Left ventricle myocardium inferior (tissue), 1 donor: ENCODE measurements at regions not wholly inside any gene's neighbourhood (a gene's known extent, or its start where the extent isn't known, plus 50 kb on each side); places are given as distances from the start of the nearest gene placed in this dataset.

Experiments used
- DNase-seq: peaks from one replicate; pipeline ENCODE4 v3.0.0-alpha.2; 2020
- H3K27ac ChIP-seq: fragments of 200-600 bp; replicated peaks from 2 replicates; pipeline ENCODE4 v1.8.0; 2021
- H3K27me3 ChIP-seq: fragments of 200-600 bp; 2 replicates; pipeline ENCODE4 v1.8.0; 2021; ENCODE audit warnings: low read depth
- H3K36me3 ChIP-seq: fragments of 200-600 bp; 2 replicates; pipeline ENCODE4 v1.8.0; 2021
- H3K4me1 ChIP-seq: fragments of 200-600 bp; 2 replicates; pipeline ENCODE4 v1.8.0; 2021
- H3K4me3 ChIP-seq: fragments of 200-600 bp; 2 replicates; pipeline ENCODE4 v1.8.0; 2021; ENCODE audit warnings: mild to moderate bottlenecking, moderate library complexity
- H3K9me3 ChIP-seq: fragments of 200-600 bp; replicated peaks from 2 replicates; pipeline ENCODE4 v1.8.0; 2021
- intact Hi-C: fragments of 100-400 bp; cut with micrococcal nuclease; formaldehyde crosslinking; loops from one replicate; pipeline ENCODE4 v1.11.0; 2022
- TF ChIP-seq, protein P1 (sequence below): fragments of 200-600 bp; IDR thresholded peaks from 2 replicates; pipeline ENCODE4 v1.8.0; 2021; ENCODE audit warnings: antibody characterized with exemption, mild to moderate bottlenecking, borderline replicate concordance
- donor health status: DM: no; HTN: yes; CAD: no; lungs with severe emphysema.

DNA sequence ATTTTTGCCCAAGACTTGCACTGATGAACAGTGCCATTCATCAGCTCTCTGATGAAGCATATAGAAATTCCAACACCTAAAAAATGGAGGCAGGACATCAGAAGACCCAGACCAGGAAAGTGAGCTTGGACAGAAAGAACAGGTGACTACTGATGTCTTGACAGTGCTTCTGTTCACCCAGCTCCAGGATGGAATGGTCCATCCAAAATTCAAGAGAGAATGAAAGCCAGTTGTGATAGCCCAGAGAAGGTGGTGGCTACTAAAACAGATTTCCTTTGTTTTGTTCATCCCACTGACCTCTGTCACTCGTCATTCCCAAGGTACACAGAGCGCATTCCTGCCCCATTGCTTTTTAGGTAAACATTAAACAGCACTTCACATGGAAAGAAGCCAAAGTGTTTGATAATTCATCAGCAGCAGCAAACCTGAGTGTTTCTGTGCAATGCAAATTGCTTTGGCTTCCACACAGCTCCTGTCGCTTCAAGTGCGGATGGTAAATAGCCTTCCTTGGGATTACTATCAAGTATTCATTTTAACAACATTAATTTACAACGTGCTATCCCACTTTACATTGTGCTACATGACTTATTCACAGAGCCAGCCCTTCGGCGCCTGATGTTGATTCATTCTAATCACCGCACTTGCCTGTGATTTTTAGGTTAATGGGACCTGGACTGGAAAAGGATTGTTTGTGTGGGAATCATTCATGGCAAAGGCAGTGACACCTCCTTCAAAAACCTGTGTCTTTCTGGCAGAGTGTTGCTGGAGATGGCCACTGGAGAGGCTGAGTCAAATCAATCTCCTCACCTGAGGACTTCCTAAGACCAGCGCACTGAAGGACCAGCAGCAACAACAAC is 65.1 kb upstream of the TOX3 start:
- Histone ChIP-seq H3K36me3 (no peaks in the 10 kb centered on the region), H3K27ac (no peak overlapping the region), H3K9me3 (no peaks in the 10 kb centered on the region), H3K27me3 (no peaks in the 10 kb centered on the region), H3K4me3 (no peak overlapping the region), H3K4me1 (no peaks in the 10 kb centered on the region)
- intact Hi-C loops: no loop called here
- TF ChIP-seq, protein P1, sequence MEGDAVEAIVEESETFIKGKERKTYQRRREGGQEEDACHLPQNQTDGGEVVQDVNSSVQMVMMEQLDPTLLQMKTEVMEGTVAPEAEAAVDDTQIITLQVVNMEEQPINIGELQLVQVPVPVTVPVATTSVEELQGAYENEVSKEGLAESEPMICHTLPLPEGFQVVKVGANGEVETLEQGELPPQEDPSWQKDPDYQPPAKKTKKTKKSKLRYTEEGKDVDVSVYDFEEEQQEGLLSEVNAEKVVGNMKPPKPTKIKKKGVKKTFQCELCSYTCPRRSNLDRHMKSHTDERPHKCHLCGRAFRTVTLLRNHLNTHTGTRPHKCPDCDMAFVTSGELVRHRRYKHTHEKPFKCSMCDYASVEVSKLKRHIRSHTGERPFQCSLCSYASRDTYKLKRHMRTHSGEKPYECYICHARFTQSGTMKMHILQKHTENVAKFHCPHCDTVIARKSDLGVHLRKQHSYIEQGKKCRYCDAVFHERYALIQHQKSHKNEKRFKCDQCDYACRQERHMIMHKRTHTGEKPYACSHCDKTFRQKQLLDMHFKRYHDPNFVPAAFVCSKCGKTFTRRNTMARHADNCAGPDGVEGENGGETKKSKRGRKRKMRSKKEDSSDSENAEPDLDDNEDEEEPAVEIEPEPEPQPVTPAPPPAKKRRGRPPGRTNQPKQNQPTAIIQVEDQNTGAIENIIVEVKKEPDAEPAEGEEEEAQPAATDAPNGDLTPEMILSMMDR: no peak
- DNase-seq: no peak

DNA sequence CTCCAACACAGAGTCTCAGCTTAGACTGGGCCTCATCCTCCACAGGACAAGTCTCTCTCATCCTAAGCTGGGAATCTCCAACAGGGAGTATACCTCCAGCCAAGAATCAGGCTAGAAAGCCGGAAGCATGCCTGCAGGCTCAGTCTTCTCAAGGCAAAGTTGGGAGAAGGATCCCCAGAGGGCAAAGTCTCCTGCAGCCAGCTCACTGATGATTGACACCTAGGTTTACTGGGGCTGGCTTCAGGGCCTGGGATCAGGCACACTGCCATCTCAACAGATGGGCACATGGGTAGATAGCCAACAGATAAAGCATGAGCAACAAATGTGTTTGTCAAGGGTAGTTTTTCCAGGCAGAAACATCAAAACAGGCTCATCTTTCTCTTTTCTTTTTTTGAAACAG is 56.1 kb upstream of the TOX3 start:
- TF ChIP-seq, protein P1: no peak
- Histone ChIP-seq H3K4me3 (no peak overlapping the region), H3K36me3 (no peaks in the 10 kb centered on the region), H3K4me1 (no peaks in the 10 kb centered on the region), H3K9me3 (no peaks in the 10 kb centered on the region), H3K27me3 (peaks cover 6% of the 10 kb centered on the region), H3K27ac (no peak overlapping the region)
- no peak for DNase-seq
- intact Hi-C loops: no loop called here

DNA sequence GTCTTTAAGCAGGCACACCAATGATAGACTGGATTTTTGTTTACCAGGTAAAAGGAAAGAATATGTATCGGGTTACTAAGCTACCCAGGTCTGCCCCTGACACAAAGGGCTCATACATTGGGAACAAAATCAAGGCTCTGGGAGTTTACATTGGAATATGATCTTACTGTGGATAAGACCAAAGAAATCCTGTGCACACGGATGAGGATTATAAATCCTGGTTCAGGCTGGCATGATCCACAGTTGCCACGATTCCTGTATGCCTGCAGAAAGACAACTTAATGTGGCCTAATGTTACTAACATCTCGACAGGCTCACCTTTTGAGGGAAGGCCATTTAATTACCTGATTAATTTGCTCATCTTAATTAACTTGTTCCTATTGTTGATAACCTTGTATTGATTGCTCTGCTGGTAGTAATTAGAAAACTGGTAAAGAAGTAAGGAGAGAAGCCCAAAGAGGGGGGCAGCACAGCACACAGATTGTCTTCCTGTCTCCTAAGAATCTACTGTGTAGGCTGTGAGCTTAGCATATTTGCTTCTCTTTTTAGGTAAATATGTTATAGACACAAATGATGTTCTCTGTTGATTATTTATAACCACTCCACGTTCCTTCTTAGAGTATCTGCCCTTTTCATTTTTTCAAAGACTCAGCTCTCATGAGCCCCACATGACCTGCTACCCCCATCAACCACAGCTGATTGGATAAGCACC is 51.0 kb upstream of the TOX3 start:
- Histone ChIP-seq H3K4me3 (no peak overlapping the region), H3K4me1 (no peaks in the 10 kb centered on the region), H3K27me3 (no peaks in the 10 kb centered on the region), H3K9me3 (no peaks in the 10 kb centered on the region), H3K27ac (no peak overlapping the region), H3K36me3 (no peaks in the 10 kb centered on the region)
- no peak for DNase-seq
- TF ChIP-seq, protein P1: no peak
- intact Hi-C loops: no loop called here

DNA sequence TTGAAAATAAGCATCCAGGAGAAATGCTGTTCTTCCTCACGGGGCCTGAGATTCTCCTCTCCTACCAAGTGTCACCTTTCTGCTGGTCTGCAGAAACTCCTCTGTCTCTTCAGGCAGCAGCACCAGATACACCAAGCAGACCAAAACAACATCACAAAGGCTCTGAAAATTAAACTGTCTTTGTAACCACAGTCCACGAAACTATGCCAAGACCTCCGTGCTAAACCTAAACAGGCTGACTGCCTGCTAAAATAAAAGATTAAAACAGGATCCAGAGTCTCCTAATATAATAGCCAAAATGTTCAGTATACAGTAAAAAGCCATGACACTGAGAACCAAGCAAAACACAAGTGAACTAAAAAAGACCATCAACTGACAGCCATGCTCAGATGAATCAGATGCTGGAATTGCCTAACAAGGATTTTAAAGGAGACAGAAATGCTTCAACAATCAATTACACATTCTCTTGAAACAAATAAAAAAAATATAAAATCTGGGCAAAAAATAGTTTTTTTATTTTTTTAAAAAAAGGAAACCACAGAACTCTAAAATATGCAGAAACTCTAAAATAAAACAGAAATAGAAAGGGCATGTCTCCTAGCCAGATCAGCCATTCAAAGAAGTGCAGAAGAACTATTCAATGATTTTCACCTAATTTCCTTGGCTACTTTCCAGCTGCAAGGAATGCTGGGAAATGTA is 50.3 kb upstream of the TOX3 start:
- H3K36me3 ChIP-seq: no peaks in the 10 kb centered on the region
- DNase-seq: no peak
- H3K4me1 ChIP-seq: no peaks in the 10 kb centered on the region
- H3K4me3 ChIP-seq: no peak overlapping the region
- intact Hi-C loops: no loop called here
- H3K9me3 ChIP-seq: no peaks in the 10 kb centered on the region
- TF ChIP-seq, protein P1: no peak
- H3K27ac ChIP-seq: no peak overlapping the region
- no peaks in the 10 kb centered on the region for H3K27me3 ChIP-seq
